ENCODE measurements at regions not wholly inside any gene's neighbourhood (a gene's known extent, or its start where the extent isn't known, plus 50 kb on each side); places are given as distances from the start of the nearest gene placed in this dataset.
A peak's percentile ranks its signal among the peaks of the same experiment; 100 is the strongest.

- H3K36me3 ChIP-seq (ENCODE audit: control insufficient read depth in 2 of 3, insufficient read depth in 3 of 3, low read length in 3 of 3): no peaks in the 10 kb centered on the region
- H3K27me3 ChIP-seq (ENCODE audit: control insufficient read depth, insufficient read depth, low read length): no peaks in the 10 kb centered on the region
- DNase-seq: no peak
- no peak overlapping the region for H3K4me3 ChIP-seq (ENCODE audit: low read length in 3 of 3)
- no peak overlapping the region for H3K9ac ChIP-seq (ENCODE audit: low read length in 3 of 3)
- H3K9me3 ChIP-seq (ENCODE audit: control insufficient read depth in 2 of 3, insufficient read depth in 1 of 3, low read length in 3 of 3): no peaks in the 10 kb centered on the region
- no peaks in the 10 kb centered on the region for H3K4me1 ChIP-seq (ENCODE audit: control insufficient read depth in 2 of 3, insufficient read depth in 2 of 3, low read depth in 1 of 3, low read length in 3 of 3)
- TF ChIP-seq, protein P1, sequence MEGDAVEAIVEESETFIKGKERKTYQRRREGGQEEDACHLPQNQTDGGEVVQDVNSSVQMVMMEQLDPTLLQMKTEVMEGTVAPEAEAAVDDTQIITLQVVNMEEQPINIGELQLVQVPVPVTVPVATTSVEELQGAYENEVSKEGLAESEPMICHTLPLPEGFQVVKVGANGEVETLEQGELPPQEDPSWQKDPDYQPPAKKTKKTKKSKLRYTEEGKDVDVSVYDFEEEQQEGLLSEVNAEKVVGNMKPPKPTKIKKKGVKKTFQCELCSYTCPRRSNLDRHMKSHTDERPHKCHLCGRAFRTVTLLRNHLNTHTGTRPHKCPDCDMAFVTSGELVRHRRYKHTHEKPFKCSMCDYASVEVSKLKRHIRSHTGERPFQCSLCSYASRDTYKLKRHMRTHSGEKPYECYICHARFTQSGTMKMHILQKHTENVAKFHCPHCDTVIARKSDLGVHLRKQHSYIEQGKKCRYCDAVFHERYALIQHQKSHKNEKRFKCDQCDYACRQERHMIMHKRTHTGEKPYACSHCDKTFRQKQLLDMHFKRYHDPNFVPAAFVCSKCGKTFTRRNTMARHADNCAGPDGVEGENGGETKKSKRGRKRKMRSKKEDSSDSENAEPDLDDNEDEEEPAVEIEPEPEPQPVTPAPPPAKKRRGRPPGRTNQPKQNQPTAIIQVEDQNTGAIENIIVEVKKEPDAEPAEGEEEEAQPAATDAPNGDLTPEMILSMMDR (IDR thresholded peaks at IDR 0.05; ENCODE audit: borderline replicate concordance, extremely low read depth, insufficient read depth): no peak
- intact Hi-C loops (cut with DNase I): no loop called here
- no peak overlapping the region for H3K27ac ChIP-seq (ENCODE audit: low read depth in 2 of 2, low read length in 2 of 2)
- FAIRE-seq: no peak
These were observed 260.0 kb upstream of the DACH1 start for GRCh38 chr13:72127031-72127430.

DNA sequence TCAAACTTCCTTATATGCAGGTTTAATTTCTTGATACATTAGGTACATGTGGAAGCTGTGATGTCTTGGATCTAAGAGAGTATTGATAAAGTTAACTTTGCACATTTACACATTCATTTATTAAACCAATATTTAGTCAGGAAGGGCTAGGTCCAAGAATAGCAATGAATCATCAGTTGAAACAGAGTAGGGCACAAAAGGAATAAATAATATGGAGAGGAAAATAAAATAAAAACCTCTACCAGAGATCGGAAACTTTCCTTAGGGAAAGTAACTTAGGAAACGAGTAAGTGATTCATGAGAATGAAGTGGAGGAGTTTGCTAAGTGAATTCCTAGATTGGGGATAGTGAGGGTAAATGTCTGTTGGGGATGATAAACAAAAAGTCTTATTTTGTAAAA is 259.4 kb upstream of the DACH1 start:
- no peak for DNase-seq
- FAIRE-seq: no peak
- Histone ChIP-seq H3K9ac (ENCODE audit: low read length in 3 of 3) (no peak overlapping the region), H3K27me3 (ENCODE audit: control insufficient read depth, insufficient read depth, low read length) (no peaks in the 10 kb centered on the region), H3K4me3 (ENCODE audit: low read length in 3 of 3) (no peak overlapping the region), H3K9me3 (ENCODE audit: control insufficient read depth in 2 of 3, insufficient read depth in 1 of 3, low read length in 3 of 3) (no peaks in the 10 kb centered on the region), H3K36me3 (ENCODE audit: control insufficient read depth in 2 of 3, insufficient read depth in 3 of 3, low read length in 3 of 3) (no peaks in the 10 kb centered on the region), H3K27ac (ENCODE audit: low read depth in 2 of 2, low read length in 2 of 2) (no peak overlapping the region), H3K4me1 (ENCODE audit: control insufficient read depth in 2 of 3, insufficient read depth in 2 of 3, low read depth in 1 of 3, low read length in 3 of 3) (no peaks in the 10 kb centered on the region)
- TF ChIP-seq, protein P1 (IDR thresholded peaks at IDR 0.05; ENCODE audit: borderline replicate concordance, extremely low read depth, insufficient read depth): no peak
- intact Hi-C loops (cut with DNase I): no loop called here

GRCh38 chr13:72125561-72125960 is 258.6 kb upstream of the DACH1 start:
- DNase-seq (no peak), FAIRE-seq (no peak)
- Histone ChIP-seq H3K9me3 (ENCODE audit: control insufficient read depth in 2 of 3, insufficient read depth in 1 of 3, low read length in 3 of 3) (no peaks in the 10 kb centered on the region), H3K9ac (ENCODE audit: low read length in 3 of 3) (no peak overlapping the region), H3K36me3 (ENCODE audit: control insufficient read depth in 2 of 3, insufficient read depth in 3 of 3, low read length in 3 of 3) (no peaks in the 10 kb centered on the region), H3K4me3 (ENCODE audit: low read length in 3 of 3) (no peak overlapping the region), H3K4me1 (ENCODE audit: control insufficient read depth in 2 of 3, insufficient read depth in 2 of 3, low read depth in 1 of 3, low read length in 3 of 3) (no peaks in the 10 kb centered on the region), H3K27me3 (ENCODE audit: control insufficient read depth, insufficient read depth, low read length) (no peaks in the 10 kb centered on the region), H3K27ac (ENCODE audit: low read depth in 2 of 2, low read length in 2 of 2) (no peak overlapping the region)
- intact Hi-C loops (cut with DNase I): no loop called here
- TF ChIP-seq, protein P1 (IDR thresholded peaks at IDR 0.05; ENCODE audit: borderline replicate concordance, extremely low read depth, insufficient read depth): no peak

- peak in 1 of 5 donors; percentile 2 for DNase-seq
- Histone ChIP-seq H3K4me1 (ENCODE audit: control insufficient read depth in 2 of 3, insufficient read depth in 2 of 3, low read depth in 1 of 3, low read length in 3 of 3) (no peaks in the 10 kb centered on the region), H3K36me3 (ENCODE audit: control insufficient read depth in 2 of 3, insufficient read depth in 3 of 3, low read length in 3 of 3) (no peaks in the 10 kb centered on the region), H3K9me3 (ENCODE audit: control insufficient read depth in 2 of 3, insufficient read depth in 1 of 3, low read length in 3 of 3) (no peaks in the 10 kb centered on the region), H3K27me3 (ENCODE audit: control insufficient read depth, insufficient read depth, low read length) (no peaks in the 10 kb centered on the region), H3K4me3 (ENCODE audit: low read length in 3 of 3) (no peak overlapping the region), H3K9ac (ENCODE audit: low read length in 3 of 3) (no peak overlapping the region), H3K27ac (ENCODE audit: low read depth in 2 of 2, low read length in 2 of 2) (no peak overlapping the region)
- no peak for FAIRE-seq
- TF ChIP-seq, protein P1 (IDR thresholded peaks at IDR 0.05; ENCODE audit: borderline replicate concordance, extremely low read depth, insufficient read depth): no peak
- intact Hi-C loops (cut with DNase I): no loop called here
These were observed 255.8 kb upstream of the DACH1 start for GRCh38 chr13:72122661-72123255.

Measured in kidney (tissue), 13 donors.